ENCODE measurements at regions not wholly inside any gene's neighbourhood (a gene's known extent, or its start where the extent isn't known, plus 50 kb on each side); places are given as distances from the start of the nearest gene placed in this dataset.

- Histone ChIP-seq H4K20me1 (ENCODE audit: insufficient read depth, low read length) (no peaks in the 10 kb centered on the region), H3K27ac (ENCODE audit: low read depth, low read length, poor library complexity, severe bottlenecking) (no peak overlapping the region), H3K4me1 (ENCODE audit: insufficient read depth, low read length, poor library complexity, severe bottlenecking) (no peaks in the 10 kb centered on the region), H3K79me2 (ENCODE audit: insufficient read depth, low read depth, low read length) (no peaks in the 10 kb centered on the region), H2AFZ (ENCODE audit: low read length) (no peak overlapping the region), H3K36me3 (ENCODE audit: insufficient read depth, low read length) (no peaks in the 10 kb centered on the region), H3K4me3 (ENCODE audit: low read depth, low read length, poor library complexity, severe bottlenecking) (no peak overlapping the region), H3K9me2 (ENCODE audit: insufficient read depth, low read length) (no peaks in the 10 kb centered on the region), H3K4me2 (ENCODE audit: low read length) (no peak overlapping the region), H3K9me3 (ENCODE audit: low read length) (no peaks in the 10 kb centered on the region)
- no peak for DNase-seq (ENCODE audit: low spot score)
- intact Hi-C loops (cut with micrococcal nuclease; ENCODE audit: unreplicated experiment) = no loop called here
- no peak for TF ChIP-seq EZH2phosphoT487 (IDR thresholded peaks at IDR 0.05; ENCODE audit: borderline replicate concordance, low read depth, low read length)
- no peak for TF ChIP-seq CTCF (conservative IDR thresholded peaks at IDR 0.05; ENCODE audit: low read length)
- POLR2A ChIA-PET = no interaction called here
- CTCF ChIA-PET (ENCODE audit: unreplicated experiment) = no interaction called here
- no TSS peak for BruUV-seq (replicated peaks)
These were observed 214.8 kb downstream of the MTX2 start for GRCh38 chr2:176483901-176484568.

DNA sequence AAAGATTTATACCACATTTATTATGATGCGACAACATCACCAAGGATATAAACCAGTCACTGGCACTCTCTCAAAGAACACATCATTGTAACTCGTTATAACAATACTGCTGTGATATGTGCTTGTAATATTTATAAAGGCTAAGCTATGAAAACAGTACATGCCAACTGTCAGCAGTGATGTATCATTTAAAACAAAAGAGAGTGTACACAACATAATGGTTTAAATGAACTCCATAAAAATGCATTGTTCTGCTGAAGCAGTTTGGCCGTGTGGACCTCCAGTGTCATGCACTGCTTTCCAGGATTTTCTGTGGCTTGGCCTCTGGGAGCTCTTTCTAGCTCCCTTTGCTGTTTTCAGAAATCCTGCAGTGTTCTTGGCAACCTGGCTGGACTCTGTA is 215.6 kb downstream of the MTX2 start:
- H3K27ac ChIP-seq (ENCODE audit: low read depth, low read length, poor library complexity, severe bottlenecking) = no peak overlapping the region
- DNase-seq (ENCODE audit: low spot score) = no peak
- H3K4me2 ChIP-seq (ENCODE audit: low read length) = no peak overlapping the region
- H3K79me2 ChIP-seq (ENCODE audit: insufficient read depth, low read depth, low read length) = no peaks in the 10 kb centered on the region
- H4K20me1 ChIP-seq (ENCODE audit: insufficient read depth, low read length) = no peaks in the 10 kb centered on the region
- POLR2A ChIA-PET = interaction anchor here (0.7 to 1.7 kb wide), 2 partner anchors 10 to 70 kb away, joined by 4 to 5 read pairs; no protein-coding TSS in a partner anchor
- H3K4me3 ChIP-seq (ENCODE audit: low read depth, low read length, poor library complexity, severe bottlenecking) = no peak overlapping the region
- no peaks in the 10 kb centered on the region for H3K9me3 ChIP-seq (ENCODE audit: low read length)
- no peaks in the 10 kb centered on the region for H3K36me3 ChIP-seq (ENCODE audit: insufficient read depth, low read length)
- H3K9me2 ChIP-seq (ENCODE audit: insufficient read depth, low read length) = no peaks in the 10 kb centered on the region
- no peak overlapping the region for H2AFZ ChIP-seq (ENCODE audit: low read length)
- no TSS peak for BruUV-seq (replicated peaks)
- CTCF ChIA-PET (ENCODE audit: unreplicated experiment) = no interaction called here
- H3K4me1 ChIP-seq (ENCODE audit: insufficient read depth, low read length, poor library complexity, severe bottlenecking) = no peaks in the 10 kb centered on the region
- TF ChIP-seq EZH2phosphoT487 (IDR thresholded peaks at IDR 0.05; ENCODE audit: borderline replicate concordance, low read depth, low read length) (no peak), CTCF (conservative IDR thresholded peaks at IDR 0.05; ENCODE audit: low read length) (no peak)
- intact Hi-C loops (cut with micrococcal nuclease; ENCODE audit: unreplicated experiment) = no loop called here

GRCh38 chr2:176488431-176488830 is 219.2 kb downstream of the MTX2 start:
- Histone ChIP-seq H3K79me2 (ENCODE audit: insufficient read depth, low read depth, low read length) (no peaks in the 10 kb centered on the region), H3K4me1 (ENCODE audit: insufficient read depth, low read length, poor library complexity, severe bottlenecking) (no peaks in the 10 kb centered on the region), H3K9me3 (ENCODE audit: low read length) (no peaks in the 10 kb centered on the region), H3K27ac (ENCODE audit: low read depth, low read length, poor library complexity, severe bottlenecking) (no peak overlapping the region), H4K20me1 (ENCODE audit: insufficient read depth, low read length) (no peaks in the 10 kb centered on the region), H3K4me2 (ENCODE audit: low read length) (no peak overlapping the region), H2AFZ (ENCODE audit: low read length) (no peak overlapping the region), H3K36me3 (ENCODE audit: insufficient read depth, low read length) (no peaks in the 10 kb centered on the region), H3K4me3 (ENCODE audit: low read depth, low read length, poor library complexity, severe bottlenecking) (no peak overlapping the region), H3K9me2 (ENCODE audit: insufficient read depth, low read length) (no peaks in the 10 kb centered on the region)
- no TSS peak for BruUV-seq (replicated peaks)
- DNase-seq (ENCODE audit: low spot score) = no peak
- TF ChIP-seq CTCF (conservative IDR thresholded peaks at IDR 0.05; ENCODE audit: low read length) (no peak), EZH2phosphoT487 (IDR thresholded peaks at IDR 0.05; ENCODE audit: borderline replicate concordance, low read depth, low read length) (no peak)
- POLR2A ChIA-PET = no interaction called here
- intact Hi-C loops (cut with micrococcal nuclease; ENCODE audit: unreplicated experiment) = no loop called here
- CTCF ChIA-PET (ENCODE audit: unreplicated experiment) = no interaction called here
